BJ (cell line): ENCODE measurements at regions not wholly inside any gene's neighbourhood (a gene's known extent, or its start where the extent isn't known, plus 50 kb on each side); places are given as distances from the start of the nearest gene placed in this dataset.

ENCODE experiments used
- CTCF ChIA-PET: fragments of 350-600 bp; formaldehyde crosslinking; extraction: SDS; loops from one replicate; lab custom pipeline; 2021; ENCODE audit warnings: antibody characterized with exemption, inconsistent platforms; lab: Yijun Ruan, JAX
- POLR2A ChIA-PET: fragments of 300-600 bp; sonication (Branson Sonifier 250); formaldehyde crosslinking; extraction: SDS; loops from one replicate; lab custom pipeline; 2021; ENCODE audit warnings: antibody characterized with exemption; lab: Charles Lee
- DNase-seq: peaks from one replicate; pipeline ENCODE4 v3.0.0-alpha.2; 2011; ENCODE audit warnings: low read depth
- H3K27me3 ChIP-seq: 2 replicates; pipeline ENCODE4 v1.6.0; 2011; ENCODE audit warnings: low read length; ENCODE audit not compliant: control insufficient read depth, insufficient read depth
- H3K36me3 ChIP-seq: 2 replicates; pipeline ENCODE4 v1.5.1; 2011; ENCODE audit warnings: low read length; ENCODE audit not compliant: control insufficient read depth, insufficient read depth
- H3K4me3 ChIP-seq: 2 replicates; pipeline ENCODE4 v1.5.1; 2011; ENCODE audit warnings: low read depth, mild to moderate bottlenecking, control low read depth, low read length
- TF ChIP-seq, protein P1 (sequence below): IDR thresholded peaks from 2 replicates; pipeline ENCODE4 v1.5.1; 2011; ENCODE audit warnings: low read depth, mild to moderate bottlenecking, control low read depth, inconsistent platforms, low read length, moderate library complexity; ENCODE audit not compliant: insufficient read depth

DNA sequence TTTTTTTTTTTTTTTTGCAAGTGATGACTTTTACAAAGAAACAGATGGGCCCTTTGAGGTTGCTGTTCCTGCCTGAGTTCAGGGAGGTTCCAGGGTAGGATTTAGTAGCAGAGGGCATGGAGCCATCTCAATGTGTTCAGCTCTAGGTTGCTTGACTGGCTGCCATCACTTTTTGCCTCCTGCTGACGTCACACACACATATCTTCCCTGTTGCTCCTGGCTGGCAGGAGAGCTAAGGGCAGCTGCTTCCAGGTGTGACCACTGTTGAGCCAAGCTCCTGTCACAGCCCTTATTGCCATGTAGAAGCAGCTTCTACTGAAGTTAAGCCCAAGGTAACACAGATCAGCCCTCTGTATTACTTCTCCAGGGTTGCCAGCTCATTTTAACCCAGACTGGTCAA, 394.2 kb upstream of the SPRED2 start:
- ChIA-PET POLR2A (no interaction called here), CTCF (interaction anchor here (0.6 kb wide), 1 partner anchor 101 kb away, joined by 3 read pairs; no protein-coding TSS in a partner anchor)
- no peaks in the 10 kb centered on the region; the same call in 1 of the 2 replicates for H3K27me3 ChIP-seq
- TF ChIP-seq, protein P1, sequence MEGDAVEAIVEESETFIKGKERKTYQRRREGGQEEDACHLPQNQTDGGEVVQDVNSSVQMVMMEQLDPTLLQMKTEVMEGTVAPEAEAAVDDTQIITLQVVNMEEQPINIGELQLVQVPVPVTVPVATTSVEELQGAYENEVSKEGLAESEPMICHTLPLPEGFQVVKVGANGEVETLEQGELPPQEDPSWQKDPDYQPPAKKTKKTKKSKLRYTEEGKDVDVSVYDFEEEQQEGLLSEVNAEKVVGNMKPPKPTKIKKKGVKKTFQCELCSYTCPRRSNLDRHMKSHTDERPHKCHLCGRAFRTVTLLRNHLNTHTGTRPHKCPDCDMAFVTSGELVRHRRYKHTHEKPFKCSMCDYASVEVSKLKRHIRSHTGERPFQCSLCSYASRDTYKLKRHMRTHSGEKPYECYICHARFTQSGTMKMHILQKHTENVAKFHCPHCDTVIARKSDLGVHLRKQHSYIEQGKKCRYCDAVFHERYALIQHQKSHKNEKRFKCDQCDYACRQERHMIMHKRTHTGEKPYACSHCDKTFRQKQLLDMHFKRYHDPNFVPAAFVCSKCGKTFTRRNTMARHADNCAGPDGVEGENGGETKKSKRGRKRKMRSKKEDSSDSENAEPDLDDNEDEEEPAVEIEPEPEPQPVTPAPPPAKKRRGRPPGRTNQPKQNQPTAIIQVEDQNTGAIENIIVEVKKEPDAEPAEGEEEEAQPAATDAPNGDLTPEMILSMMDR: no peak
- DNase-seq: no peak
- no peaks in the 10 kb centered on the region for H3K36me3 ChIP-seq
- H3K4me3 ChIP-seq: no peak overlapping the region

DNA sequence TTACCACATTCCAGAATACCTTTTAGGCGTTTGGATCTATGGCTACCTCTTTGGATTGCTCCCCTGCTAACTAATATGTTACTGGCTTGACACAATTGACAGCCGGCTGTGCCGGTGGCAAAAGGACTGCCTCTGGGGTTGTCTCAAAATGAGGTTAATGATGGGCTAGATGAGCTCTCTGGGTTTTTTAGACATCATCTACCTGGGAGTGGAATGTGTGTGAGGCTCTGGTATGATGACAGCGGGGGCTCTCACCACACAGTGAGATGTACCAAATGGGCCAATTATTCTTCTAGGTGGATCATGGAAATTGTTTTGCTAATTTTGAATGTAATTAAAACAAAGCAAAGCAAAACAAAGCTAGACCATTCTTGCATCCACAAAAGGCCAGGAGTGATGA, 391.1 kb upstream of the SPRED2 start:
- H3K36me3 ChIP-seq: no peaks in the 10 kb centered on the region
- H3K27me3 ChIP-seq: no peaks in the 10 kb centered on the region; the same call in 1 of the 2 replicates
- DNase-seq: no peak
- no peak overlapping the region for H3K4me3 ChIP-seq
- CTCF ChIA-PET: interaction anchor here (1.7 kb wide), 1 partner anchor 22 kb away, joined by 3 read pairs; no protein-coding TSS in a partner anchor
- TF ChIP-seq, protein P1: no peak
- POLR2A ChIA-PET: no interaction called here

DNA sequence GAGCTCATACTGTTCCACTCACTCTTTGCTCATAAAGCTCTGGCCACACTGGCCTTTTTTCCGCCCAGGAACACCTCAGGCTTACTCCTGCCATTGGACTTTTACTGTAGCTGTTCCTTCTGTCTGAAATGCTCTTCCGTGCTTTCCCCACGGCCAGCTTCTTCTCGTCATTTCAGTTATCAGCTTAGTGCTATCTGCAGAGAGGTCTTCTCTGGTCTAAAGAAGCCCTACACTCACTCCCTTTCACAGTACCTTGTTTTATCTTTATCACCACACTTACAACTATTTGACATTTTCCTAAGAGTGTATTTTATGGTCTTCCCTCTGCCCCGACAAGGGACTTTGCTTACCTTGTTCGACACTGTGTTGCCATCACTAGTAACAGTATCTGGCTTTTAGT, 388.1 kb upstream of the SPRED2 start:
- ChIA-PET CTCF (no interaction called here), POLR2A (no interaction called here)
- Histone ChIP-seq H3K36me3 (no peaks in the 10 kb centered on the region), H3K27me3 (no peaks in the 10 kb centered on the region), H3K4me3 (no peak overlapping the region)
- TF ChIP-seq, protein P1: no peak
- no peak for DNase-seq

DNA sequence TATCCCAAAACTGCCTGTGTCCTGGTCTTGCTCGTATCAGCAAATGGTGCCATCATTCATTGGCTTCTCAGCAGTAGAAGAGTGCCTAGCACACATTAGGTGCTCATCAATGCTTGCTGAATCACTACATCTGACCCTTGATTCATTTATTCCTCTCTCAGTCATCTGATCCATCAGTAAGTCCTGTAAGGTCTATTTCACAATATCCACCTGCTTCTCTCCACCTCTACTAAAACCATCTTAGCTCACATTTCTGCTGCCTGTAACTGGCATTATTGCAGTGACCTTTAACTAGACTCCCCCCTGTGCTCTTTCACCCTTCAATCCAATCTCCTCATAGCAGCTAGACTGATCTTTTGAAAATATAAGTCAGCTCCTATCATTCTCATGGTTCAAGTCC, 387.6 kb upstream of the SPRED2 start:
- H3K4me3 ChIP-seq: no peak overlapping the region
- CTCF ChIA-PET: no interaction called here
- H3K36me3 ChIP-seq: no peaks in the 10 kb centered on the region
- POLR2A ChIA-PET: no interaction called here
- TF ChIP-seq, protein P1: no peak
- H3K27me3 ChIP-seq: no peaks in the 10 kb centered on the region
- no peak for DNase-seq

DNA sequence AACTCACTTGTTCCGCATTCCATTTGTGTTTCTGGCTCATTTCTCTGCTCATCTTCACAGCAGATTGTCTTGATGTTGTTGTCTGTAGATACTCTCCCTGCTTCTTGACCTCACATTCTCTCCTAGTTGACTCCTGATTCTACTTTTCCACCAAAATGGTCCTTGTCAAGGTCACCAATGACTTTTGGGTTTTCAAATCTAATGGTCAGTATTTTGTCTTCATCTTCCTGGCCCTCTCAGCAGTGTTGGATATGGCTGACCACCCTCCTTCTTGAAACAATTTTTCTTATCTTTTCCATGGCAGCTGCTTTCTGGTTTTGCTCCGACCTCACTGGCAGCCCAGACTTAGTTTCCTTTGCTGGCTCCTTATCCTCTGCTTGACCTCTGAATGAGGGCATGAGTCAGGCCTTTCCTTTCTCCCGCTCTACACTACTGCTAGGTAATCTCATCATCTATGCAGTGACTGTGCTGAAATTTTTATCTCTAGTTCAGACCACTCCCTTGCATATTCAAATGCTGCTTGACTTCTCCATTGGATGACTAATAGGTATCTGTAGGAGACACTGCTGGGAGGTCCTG, 386.6 kb upstream of the SPRED2 start:
- TF ChIP-seq, protein P1: no peak
- Histone ChIP-seq H3K4me3 (no peak overlapping the region), H3K27me3 (no peaks in the 10 kb centered on the region), H3K36me3 (no peaks in the 10 kb centered on the region)
- DNase-seq: no peak
- POLR2A ChIA-PET: no interaction called here
- CTCF ChIA-PET: no interaction called here
